ENCODE measurements at regions not wholly inside any gene's neighbourhood (a gene's known extent, or its start where the extent isn't known, plus 50 kb on each side); places are given as distances from the start of the nearest gene placed in this dataset.
"Not testable (repeated sequence)": the region's sequence is repeated elsewhere in the genome, so short reads cannot be mapped to it uniquely, and the experiment has no call there.

DNA sequence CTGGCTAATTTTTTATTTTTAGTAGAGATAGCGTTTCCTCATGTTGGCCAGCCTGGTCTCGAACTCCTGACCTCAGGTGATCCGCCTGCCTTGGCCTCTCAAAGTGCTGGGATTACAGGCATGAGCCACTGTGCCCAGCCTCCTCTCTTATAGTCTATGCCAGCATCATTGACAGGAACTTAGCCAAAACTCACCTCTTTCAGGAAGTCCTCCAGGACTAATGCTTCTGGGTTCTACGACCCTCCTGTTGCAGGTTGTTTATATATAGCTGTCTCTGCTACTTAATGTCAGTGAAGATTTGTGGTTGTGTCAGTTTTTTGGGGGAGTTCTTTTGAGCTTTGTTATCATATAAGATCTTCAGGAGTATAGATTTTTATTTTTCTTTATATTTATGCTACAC, 112.1 kb upstream of the CDC42EP3 start:
- no peak for DNase-seq

- DNase-seq, result no peak
Observed at GRCh38 chr2:37784071-37784758, 112.8 kb upstream of the CDC42EP3 start.

GRCh38 chr2:37784759-37785149, 113.3 kb upstream of the CDC42EP3 start:
- DNase-seq, result no peak

DNA sequence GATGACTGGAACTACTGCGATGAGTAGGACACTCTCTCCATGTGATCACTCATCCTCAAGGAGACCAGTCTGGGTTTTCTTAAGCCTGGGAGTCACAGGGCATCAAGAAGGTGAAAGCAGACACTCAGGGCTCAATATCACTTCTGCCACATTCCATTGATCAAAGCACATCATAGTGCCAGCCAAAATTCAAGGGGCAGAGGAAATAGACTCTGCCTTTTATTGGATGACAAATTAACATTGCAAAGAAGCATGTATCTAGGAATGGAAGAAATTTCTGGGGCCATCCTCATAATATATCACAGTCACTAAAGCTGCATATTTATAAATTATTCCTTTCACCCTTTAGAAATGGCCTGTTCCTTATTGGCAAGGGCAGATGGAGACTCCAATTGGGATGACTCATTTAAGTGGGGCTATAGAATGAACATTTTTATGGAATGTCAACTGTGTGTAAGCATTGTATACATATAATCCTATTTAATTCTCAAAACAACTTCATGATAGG, 114.8 kb upstream of the CDC42EP3 start:
- DNase-seq, result no peak

GRCh38 chr2:37786854-37787253, 115.4 kb upstream of the CDC42EP3 start:
- DNase-seq, result peak; percentile 91

- DNase-seq, result no peak
Observed at GRCh38 chr2:37788602-37789209, 117.3 kb upstream of the CDC42EP3 start.

DNA sequence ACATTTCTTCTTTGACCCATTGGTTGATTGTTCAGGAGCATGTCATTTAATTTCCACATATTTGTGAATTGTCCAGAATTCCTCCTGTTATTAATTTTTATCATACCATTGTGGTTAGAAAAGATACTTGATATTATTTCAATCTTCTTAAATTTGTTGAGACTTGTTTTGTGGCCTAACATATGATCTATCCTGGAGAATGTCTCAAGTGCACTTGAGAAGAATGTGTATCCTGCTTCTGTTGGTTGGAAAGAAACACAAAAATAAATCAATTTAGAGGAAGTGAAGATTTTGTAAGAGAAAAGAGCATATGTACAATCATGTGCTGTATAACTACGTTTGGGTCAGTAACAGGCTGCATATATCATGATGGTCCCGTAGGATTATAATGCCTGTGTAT, 118.6 kb upstream of the CDC42EP3 start:
- no peak for DNase-seq

DNA sequence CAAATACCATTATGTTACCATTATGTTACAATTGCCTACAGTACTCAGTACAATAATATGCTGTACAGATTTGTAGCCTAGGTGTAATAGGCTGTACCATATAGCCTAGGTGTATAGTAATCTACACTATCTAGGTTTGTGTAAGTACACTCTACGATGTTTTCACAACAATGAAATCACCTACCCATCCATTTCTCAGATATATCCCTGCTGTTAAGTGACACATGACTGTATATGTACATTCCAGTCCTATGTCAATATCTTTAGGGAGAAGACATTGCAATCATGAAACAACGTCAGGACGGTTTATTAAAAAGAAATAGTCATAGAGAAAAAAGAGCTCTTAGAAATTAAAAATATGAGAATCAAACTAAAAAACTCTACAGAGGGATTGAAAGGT, 119.0 kb upstream of the CDC42EP3 start:
- DNase-seq, result no peak

DNA sequence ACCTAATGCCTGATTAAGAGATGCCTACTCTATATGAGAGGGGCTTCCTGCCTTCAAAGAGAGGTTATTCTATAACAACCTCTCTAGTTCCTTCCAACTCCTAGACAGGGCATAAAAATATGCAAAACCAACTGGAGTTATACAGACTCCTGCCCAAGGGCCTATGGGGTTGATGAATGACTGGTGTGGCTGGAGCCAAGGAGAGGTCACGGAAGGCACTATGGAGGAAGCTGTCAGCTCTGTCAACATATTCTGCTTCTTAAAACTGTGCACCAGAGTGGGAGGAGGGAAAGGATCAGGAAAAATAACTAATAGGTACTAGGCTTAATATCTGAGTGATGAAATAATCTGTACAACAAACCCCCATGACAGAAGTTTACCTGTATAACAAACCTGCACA, 120.9 kb upstream of the CDC42EP3 start:
- no peak for DNase-seq

- DNase-seq, result no peak
Observed at GRCh38 chr2:37793004-37793403, 121.6 kb upstream of the CDC42EP3 start.

DNA sequence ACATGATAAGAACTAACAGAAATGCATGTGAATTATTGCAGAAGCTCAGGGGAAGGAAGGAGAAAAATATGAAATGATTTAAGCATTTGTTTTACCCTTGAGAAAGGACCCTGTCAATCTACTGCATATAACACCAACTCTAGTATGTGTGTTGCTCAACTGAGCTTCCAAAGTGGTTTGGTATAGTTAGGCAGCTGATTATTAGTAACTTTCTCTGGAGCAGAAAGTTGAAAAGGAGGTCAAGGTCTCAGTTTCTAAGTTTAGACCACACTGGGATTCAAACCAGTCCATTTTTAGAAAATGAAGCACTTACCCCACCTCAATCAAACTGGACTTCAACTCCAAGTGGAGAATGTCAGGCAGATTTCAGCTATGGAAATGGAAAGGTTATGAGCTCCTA, 123.3 kb upstream of the CDC42EP3 start:
- no peak for DNase-seq

- DNase-seq, result no peak
Observed at GRCh38 chr2:37795456-37795855, 124.0 kb upstream of the CDC42EP3 start.

GRCh38 chr2:37795938-37796337, 124.5 kb upstream of the CDC42EP3 start:
- no peak for DNase-seq

DNA sequence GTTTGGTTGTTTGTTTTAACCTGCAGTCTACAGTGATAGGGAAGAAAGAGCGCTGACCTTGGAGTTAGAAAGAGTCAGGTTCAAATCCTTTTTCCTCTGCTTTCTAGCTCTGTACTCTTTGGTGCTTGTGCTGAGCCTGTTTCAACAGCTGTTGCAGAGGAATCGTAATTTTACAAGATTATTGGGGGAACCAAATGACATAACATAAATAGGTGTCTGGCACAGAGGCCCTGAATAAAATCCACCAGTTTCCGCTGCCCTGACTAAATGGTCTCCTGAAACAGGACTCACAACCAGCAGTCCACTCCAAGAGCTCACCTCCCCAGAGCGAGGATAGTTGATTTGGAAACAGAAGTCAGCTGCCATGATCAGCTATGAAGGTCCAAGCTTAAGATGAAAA, 125.0 kb upstream of the CDC42EP3 start:
- DNase-seq, result no peak

DNA sequence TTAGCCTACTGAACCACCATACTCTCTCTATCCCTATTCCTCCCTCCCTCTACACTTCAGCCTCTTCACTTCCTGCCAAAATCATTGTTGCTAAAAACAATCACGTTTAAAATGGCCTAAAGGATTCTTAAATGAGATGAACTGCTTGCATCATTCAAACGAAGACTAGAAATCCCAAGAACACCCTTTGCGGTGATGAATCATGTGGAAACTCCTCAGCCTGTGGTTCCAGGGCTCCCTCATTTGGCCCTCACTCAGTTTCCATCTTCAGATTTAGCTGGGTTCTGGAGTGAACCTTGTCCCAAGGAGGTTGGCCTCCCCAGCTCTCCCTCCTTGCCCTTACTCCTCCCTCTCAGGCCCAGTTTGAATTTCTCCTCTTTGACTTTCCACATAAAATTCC, 125.6 kb upstream of the CDC42EP3 start:
- no peak for DNase-seq

DNA sequence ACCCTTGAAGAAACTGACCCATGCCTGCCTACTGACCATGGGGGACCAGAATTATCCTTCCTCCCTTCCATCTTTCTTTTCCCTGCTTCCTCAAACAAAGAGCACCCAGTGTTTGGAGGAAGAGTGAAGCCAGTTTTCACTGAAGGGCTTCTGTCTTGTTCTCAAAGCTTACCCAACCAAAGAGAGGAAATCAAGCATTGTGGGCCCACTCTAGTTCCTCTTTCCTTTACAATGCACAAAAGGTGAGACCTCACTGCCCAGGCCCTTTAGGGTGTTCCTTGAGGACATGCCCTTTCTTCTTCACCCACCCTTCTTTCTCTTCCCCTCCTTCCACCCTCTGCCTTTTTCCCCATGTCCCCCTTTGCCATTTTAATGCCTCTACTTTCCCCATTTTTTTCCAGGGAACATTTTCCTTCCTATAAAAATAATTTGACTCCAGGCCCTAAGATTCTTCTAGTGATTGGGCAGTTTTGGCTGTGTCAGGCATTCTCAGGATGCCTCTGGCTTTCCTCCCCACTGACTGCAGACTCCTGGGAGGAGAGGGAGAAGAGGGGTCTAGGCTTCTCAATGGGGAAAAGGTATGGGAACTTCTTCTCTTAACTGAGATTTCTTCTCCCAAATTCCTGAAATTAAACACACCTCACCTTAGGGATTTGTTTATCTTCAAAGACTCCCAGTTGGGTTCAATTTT, 126.6 kb upstream of the RMDN2 start:
- DNase-seq, result no peak

- DNase-seq, result no peak
Observed at GRCh38 chr2:37800176-37800858, 124.8 kb upstream of the RMDN2 start.

DNA sequence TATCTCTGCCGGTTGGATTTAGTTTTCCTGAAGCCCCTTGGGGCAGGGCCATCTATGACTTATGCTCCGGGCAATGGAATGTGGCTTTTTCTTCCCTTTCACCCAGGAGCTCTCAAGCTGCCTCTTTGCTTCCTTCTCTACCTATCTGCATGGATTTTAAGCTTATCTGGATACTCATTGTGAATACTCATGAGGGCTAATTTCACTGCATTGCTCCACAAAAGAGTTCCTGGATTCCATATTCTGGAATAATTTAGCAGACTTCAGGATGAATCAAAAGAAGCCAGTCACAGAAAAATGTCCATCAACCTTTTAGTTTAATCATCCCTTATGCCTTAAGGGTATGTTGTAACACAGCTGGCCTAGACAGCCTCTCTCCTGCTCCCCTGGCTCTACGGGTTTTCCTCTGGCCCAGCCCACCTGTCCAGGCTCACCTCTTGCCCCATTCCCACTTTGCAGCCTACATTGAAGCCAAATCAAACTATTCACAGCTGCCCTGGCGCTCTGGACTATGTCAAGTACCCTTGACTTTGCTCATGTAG, 122.8 kb upstream of the RMDN2 start:
- no peak for DNase-seq

- DNase-seq, result no peak
Observed at GRCh38 chr2:37802899-37803379, 122.1 kb upstream of the RMDN2 start.

GRCh38 chr2:37806004-37806403, 119.1 kb upstream of the RMDN2 start:
- not testable (repeated sequence) for DNase-seq

GRCh38 chr2:37809525-37809924, 115.6 kb upstream of the RMDN2 start:
- no peak for DNase-seq

GRCh38 chr2:37809931-37810570, 115.0 kb upstream of the RMDN2 start:
- no peak for DNase-seq

GRCh38 chr2:37812414-37812813, 112.7 kb upstream of the RMDN2 start:
- no peak for DNase-seq
